Naive B cell (primary cell): ENCODE measurements at regions not wholly inside any gene's neighbourhood (a gene's known extent, or its start where the extent isn't known, plus 50 kb on each side); places are given as distances from the start of the nearest gene placed in this dataset.
A peak's percentile ranks its signal among the peaks of the same experiment; 100 is the strongest.

Source experiments
- ATAC-seq, 2 donors: fragments of 150-1000 bp; cut with Tn5 transposase; 2 replicates each; pipeline ENCODE4 v1.10.0; 2021; ENCODE audit warnings: low read depth in 2 of 2, mild to moderate bottlenecking in 2 of 2, moderate library complexity in 2 of 2
- DNase-seq: peaks from one replicate; pipeline ENCODE4 v3.0.0; 2022
- H3K27ac Mint-ChIP-seq, 6 donors: one replicate each; pipeline ENCODE4 v1.8.0; 2020 to 2022; ENCODE audit warnings: mild to moderate bottlenecking in 6 of 6, mixed read lengths in 6 of 6, moderate library complexity in 5 of 6, inconsistent platforms in 2 of 6
- H3K27me3 Mint-ChIP-seq, 3 donors: one replicate each; pipeline ENCODE4 v1.8.0; 2021 to 2022; ENCODE audit warnings: mixed read lengths in 3 of 3, mild to moderate bottlenecking in 1 of 3
- H3K36me3 Mint-ChIP-seq, 2 donors: one replicate each; pipeline ENCODE4 v1.8.0; 2020 to 2022; ENCODE audit warnings: mixed read lengths in 2 of 2, inconsistent platforms in 1 of 2, mild to moderate bottlenecking in 1 of 2
- H3K4me1 Mint-ChIP-seq, 3 donors: one replicate each; pipeline ENCODE4 v1.8.0; 2020 to 2022; ENCODE audit warnings: mixed read lengths in 3 of 3, inconsistent platforms in 1 of 3, mild to moderate bottlenecking in 1 of 3, moderate library complexity in 1 of 3
- H3K4me3 Mint-ChIP-seq, 8 donors: one replicate each; pipeline ENCODE4 v1.8.0; 2020 to 2022; ENCODE audit warnings: mild to moderate bottlenecking in 8 of 8, mixed read lengths in 8 of 8, moderate library complexity in 8 of 8, inconsistent platforms in 2 of 8
- H3K9me3 Mint-ChIP-seq, 7 donors: one replicate each; pipeline ENCODE4 v1.8.0; 2020 to 2022; ENCODE audit warnings: mixed read lengths in 7 of 7, mild to moderate bottlenecking in 5 of 7, inconsistent platforms in 2 of 7, moderate library complexity in 1 of 7

DNA sequence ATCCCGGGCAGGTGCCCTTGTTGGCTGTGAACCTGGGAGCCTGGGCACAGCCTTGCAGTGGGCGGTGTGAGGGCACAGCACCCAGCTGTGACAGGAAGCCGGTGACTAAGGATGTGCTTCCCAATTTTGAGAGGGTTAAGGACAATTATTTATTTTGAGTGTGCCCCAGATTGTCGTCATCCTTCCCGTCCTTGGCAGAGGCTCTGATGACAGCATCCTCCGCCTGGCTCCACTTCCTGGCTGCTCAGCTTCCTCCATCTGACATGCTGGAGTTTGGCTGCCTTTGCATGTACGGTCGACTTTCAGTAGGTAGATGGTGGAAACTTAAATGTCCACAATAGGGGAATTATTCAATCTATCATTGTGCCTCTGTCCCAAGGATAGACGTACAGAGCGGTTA is 282.4 kb upstream of the EEF2KMT start:
- no peak for DNase-seq
- no peaks in the 10 kb centered on the region for H3K36me3 Mint-ChIP-seq
- ATAC-seq = no peak
- no peaks in the 10 kb centered on the region for H3K4me1 Mint-ChIP-seq
- H3K9me3 Mint-ChIP-seq = peaks cover 0 to 15% (median 6%) of the 10 kb centered on the region in 7 donors
- no peak overlapping the region for H3K27ac Mint-ChIP-seq
- peaks cover 0 to 6% (median 0%) of the 10 kb centered on the region in 3 donors for H3K27me3 Mint-ChIP-seq
- H3K4me3 Mint-ChIP-seq = no peak overlapping the region

DNA sequence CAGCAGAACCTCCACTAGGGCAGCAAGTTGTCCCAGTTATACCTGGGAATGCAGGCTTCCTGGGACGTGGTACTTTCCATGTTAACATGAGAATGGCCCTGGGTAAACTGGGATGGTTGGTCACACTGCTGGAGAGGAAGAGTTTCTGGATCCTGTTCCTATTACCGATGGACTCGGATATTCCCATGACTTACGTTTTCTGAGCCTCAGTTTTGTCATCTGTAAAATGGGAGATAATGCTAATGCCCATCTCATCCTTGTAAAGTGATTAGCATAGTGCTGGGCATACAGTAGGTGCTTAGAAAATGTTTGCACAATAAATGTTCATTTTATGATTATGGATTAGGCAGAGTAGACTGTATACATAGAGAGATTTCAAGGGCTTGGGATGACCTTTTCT is 280.9 kb upstream of the EEF2KMT start:
- H3K27ac Mint-ChIP-seq = no peak overlapping the region
- DNase-seq (no peak), ATAC-seq (no peak)
- H3K4me1 Mint-ChIP-seq = no peaks in the 10 kb centered on the region
- no peaks in the 10 kb centered on the region for H3K36me3 Mint-ChIP-seq
- H3K27me3 Mint-ChIP-seq = peaks cover 0 to 11% (median 0%) of the 10 kb centered on the region in 3 donors
- peaks cover 0 to 4% (median 3%) of the 10 kb centered on the region in 7 donors for H3K9me3 Mint-ChIP-seq
- H3K4me3 Mint-ChIP-seq = no peak overlapping the region

DNA sequence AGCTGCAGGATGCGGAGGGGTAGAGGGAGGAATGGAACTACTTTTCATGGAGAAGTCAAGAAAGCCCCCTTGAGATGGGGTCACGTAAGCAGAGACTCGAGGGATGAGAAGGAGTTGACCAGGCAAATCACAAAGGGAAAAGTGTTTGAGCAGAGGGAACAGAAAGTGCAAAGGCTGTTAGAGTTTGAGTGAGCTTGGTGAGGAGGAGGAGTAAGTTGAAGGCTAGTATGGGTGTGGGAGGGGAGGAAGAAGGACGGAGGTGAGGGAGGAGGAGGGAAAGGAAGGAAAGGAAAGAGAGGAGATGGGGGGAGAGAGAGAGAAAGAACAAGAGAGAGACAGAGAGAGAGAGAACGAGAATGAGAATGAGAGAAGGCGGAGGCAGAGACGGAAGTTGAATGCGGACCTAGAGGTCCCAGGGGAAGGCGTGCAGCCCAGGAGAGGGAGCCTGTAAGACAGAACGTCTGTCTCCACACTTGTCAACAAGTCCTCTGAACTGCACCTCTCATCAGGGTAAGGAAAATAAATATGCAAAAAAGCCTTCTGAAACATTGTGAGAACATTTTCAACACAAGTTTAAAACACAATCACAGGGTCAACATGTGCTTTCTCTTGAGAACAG is 279.8 kb upstream of the EEF2KMT start:
- no peaks in the 10 kb centered on the region for H3K36me3 Mint-ChIP-seq
- H3K4me1 Mint-ChIP-seq = no peaks in the 10 kb centered on the region
- no peak for DNase-seq
- H3K4me3 Mint-ChIP-seq = peak overlapping the region in 1 of 8 donors; percentile 66
- ATAC-seq = no peak
- H3K27me3 Mint-ChIP-seq = peaks cover 0 to 11% (median 3%) of the 10 kb centered on the region in 3 donors
- H3K9me3 Mint-ChIP-seq = peaks cover 0 to 4% (median 0%) of the 10 kb centered on the region in 7 donors
- H3K27ac Mint-ChIP-seq = no peak overlapping the region

DNA sequence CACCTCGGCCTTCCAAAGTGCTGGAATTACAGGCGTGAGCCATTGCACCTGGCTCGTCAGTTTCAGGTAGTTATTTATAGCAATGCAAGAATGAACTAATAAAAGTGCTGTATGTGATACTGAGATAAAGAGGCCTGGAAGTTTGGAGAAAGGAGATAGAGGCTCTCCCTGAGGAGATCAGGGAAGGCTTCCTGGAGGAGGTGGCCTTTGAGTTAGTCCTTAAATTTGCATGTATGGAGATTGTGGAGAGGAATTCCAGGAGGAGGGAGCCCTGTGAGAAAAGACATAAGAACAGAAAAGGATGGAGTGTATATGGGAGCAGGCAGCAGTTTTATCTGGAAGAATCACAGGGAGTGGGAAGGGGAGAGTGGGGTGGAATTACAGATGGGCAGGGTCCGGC is 276.6 kb upstream of the EEF2KMT start:
- Mint-ChIP-seq H3K4me3 (no peak overlapping the region), H3K36me3 (no peaks in the 10 kb centered on the region), H3K9me3 (peaks cover 0 to 8% (median 0%) of the 10 kb centered on the region in 7 donors), H3K4me1 (no peaks in the 10 kb centered on the region), H3K27ac (no peak overlapping the region), H3K27me3 (peaks cover 0 to 11% (median 6%) of the 10 kb centered on the region in 3 donors)
- ATAC-seq (no peak), DNase-seq (no peak)

DNA sequence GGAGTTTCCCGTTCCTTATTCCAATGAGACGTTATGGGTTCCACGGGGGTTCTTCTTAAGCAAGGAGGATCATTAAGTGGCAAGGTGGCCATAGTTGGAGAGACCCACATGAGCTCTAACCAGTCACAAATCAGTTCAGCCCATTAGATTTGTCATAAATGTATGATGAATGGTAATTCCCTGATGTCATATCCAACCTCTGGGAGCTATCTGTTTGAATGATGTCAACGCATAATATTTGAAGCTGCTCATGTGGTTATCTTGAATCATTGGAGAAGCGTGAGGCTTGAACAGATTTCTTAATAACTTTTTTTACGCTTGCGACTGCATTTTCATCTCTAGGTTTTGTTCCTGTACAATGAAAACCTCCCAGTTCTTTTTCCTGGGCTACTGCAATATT is 270.4 kb upstream of the EEF2KMT start:
- Mint-ChIP-seq H3K9me3 (peaks cover 0 to 4% (median 0%) of the 10 kb centered on the region in 7 donors), H3K4me1 (no peaks in the 10 kb centered on the region), H3K27ac (no peak overlapping the region), H3K36me3 (no peaks in the 10 kb centered on the region), H3K4me3 (no peak overlapping the region), H3K27me3 (peaks cover 0 to 12% (median 0%) of the 10 kb centered on the region in 3 donors)
- ATAC-seq (no peak), DNase-seq (no peak)

DNA sequence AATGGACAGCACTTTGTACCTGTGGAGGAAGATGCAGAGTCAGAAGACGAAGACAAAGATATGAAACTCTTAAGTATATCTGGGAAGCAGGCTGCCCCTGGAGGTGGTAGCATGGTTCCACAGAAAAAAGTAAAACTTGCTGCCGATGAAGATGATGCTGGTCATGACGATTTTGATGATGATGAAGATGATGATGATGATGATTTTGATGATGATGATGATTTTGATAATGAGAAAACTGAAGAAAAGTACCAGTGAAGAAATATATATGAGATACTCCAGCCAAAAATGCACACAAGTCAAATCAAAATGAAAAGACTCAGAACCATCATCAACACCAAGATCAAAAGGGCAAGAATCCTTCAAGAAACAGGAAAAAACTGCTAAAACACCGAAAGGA is 268.5 kb upstream of the EEF2KMT start:
- DNase-seq (no peak), ATAC-seq (no peak)
- Mint-ChIP-seq H3K27me3 (peaks cover 0 to 7% (median 0%) of the 10 kb centered on the region in 3 donors), H3K36me3 (no peaks in the 10 kb centered on the region), H3K27ac (no peak overlapping the region), H3K4me3 (no peak overlapping the region), H3K4me1 (no peaks in the 10 kb centered on the region), H3K9me3 (peaks cover 0 to 4% (median 0%) of the 10 kb centered on the region in 7 donors)

DNA sequence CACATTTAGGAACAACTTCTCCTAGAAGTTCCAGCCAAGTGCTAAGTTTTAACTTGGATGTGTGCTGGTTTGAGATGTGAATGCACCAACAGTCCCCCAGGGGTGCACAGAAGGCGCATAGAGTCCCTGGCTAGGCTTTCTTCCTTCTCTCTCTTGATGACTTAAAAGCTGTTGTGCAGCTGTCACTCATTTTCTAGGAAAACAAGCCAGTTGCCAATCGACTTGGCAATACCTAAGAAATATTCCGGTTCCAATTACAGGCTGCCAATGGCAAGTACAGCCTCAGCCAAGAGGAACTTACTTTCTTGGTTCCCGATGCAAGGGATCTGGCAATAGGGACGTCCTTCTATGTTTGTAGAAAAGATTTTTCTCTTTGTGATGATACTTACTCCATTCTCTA is 266.6 kb upstream of the EEF2KMT start:
- H3K36me3 Mint-ChIP-seq = no peaks in the 10 kb centered on the region
- H3K27ac Mint-ChIP-seq = no peak overlapping the region
- no peak for ATAC-seq
- no peak for DNase-seq
- H3K27me3 Mint-ChIP-seq = peaks cover 0 to 7% (median 0%) of the 10 kb centered on the region in 3 donors
- no peaks in the 10 kb centered on the region for H3K4me1 Mint-ChIP-seq
- peaks cover 0 to 2% (median 0%) of the 10 kb centered on the region in 7 donors for H3K9me3 Mint-ChIP-seq
- no peak overlapping the region for H3K4me3 Mint-ChIP-seq

DNA sequence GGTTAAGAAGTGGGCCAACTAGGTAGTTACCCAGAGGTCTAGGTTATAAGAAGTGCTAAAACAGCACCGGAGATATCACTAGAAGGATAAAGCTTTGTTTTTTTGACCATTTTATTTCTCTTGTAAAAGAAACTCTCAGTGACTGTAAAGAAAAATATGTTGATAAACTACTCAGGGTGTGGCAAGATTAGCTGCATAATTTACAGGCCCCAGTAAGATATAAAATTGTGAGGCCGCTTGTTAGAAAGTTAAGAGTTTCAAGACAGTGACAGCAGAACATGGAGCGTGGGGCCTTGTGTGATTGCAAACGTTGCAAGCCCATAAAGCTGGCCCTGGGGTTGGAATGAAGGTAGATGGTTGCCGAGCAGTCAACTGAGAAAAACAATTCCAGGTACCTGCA is 263.7 kb upstream of the EEF2KMT start:
- DNase-seq = no peak
- H3K4me1 Mint-ChIP-seq = no peaks in the 10 kb centered on the region
- H3K9me3 Mint-ChIP-seq = no peaks in the 10 kb centered on the region
- no peak overlapping the region for H3K4me3 Mint-ChIP-seq
- ATAC-seq = no peak
- H3K27me3 Mint-ChIP-seq = peaks cover 0 to 7% (median 0%) of the 10 kb centered on the region in 3 donors
- no peak overlapping the region for H3K27ac Mint-ChIP-seq
- H3K36me3 Mint-ChIP-seq = no peaks in the 10 kb centered on the region

DNA sequence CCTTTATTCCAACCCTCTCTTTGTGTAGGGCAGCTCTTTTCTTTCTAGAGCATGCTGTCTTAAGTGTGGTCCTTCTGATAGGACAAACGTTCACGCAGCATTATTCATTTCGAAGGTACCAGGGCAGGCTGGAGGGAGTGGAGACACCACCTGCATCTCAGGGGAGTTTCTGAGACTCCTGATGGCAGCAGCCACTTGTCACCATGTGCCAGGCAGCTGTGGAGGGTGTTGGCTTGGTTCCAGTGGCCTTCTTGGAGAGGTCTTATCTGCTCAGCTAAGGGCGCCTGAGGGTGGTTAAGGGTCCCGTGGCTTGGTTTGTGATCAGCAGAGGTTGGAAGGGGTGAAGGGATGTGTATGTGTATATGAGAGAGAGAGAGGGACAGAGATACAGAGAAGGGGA is 257.1 kb upstream of the EEF2KMT start:
- ATAC-seq = no peak
- Mint-ChIP-seq H3K27me3 (peaks cover 0 to 7% (median 0%) of the 10 kb centered on the region in 3 donors), H3K27ac (no peak overlapping the region), H3K4me1 (no peaks in the 10 kb centered on the region), H3K9me3 (peaks cover 0 to 6% (median 0%) of the 10 kb centered on the region in 7 donors), H3K36me3 (no peaks in the 10 kb centered on the region), H3K4me3 (no peak overlapping the region)
- no peak for DNase-seq

DNA sequence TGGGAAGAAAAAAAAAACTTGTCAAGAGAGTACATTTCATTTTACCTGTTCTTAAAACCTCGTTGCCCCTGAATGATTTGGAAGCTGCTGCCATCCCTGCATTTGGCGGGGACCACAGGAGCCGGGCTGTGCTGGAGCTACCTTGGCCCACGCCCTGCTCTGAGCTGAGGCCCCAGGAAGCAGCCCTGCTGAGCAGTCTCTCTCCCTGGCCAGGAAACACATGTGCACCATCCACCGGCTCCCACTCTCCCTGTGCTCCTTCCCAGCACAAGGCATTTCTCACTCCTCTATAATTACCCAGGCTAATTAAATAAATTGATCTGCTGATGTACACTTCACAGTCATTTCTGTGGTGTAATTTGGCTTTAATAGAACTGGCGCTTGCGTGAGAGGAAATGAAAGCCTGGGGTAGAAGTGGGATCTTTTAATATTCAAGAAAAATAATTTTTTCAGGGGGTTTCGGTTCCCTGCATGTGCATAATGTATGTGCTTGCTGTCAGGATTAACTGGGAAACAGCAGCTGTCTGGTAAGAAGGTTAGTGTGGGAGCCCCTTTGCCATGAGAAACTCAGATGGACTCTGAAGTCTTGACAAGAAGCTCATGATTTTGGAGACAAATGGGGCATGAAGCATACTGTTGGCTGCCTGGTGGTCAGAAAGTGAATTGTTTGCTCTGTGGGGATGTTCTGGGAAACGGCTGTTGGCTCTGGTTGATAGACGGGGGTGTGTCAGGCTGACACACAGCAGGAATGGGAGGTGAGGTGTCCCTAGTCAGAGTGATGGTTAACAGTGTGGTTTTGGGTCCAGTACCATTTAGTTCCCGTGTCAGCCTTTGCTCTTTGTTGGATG is 252.3 kb upstream of the EEF2KMT start:
- no peak overlapping the region for H3K27ac Mint-ChIP-seq
- H3K4me1 Mint-ChIP-seq = no peaks in the 10 kb centered on the region
- ATAC-seq = no peak
- no peaks in the 10 kb centered on the region for H3K36me3 Mint-ChIP-seq
- peaks cover 0 to 11% (median 2%) of the 10 kb centered on the region in 7 donors for H3K9me3 Mint-ChIP-seq
- DNase-seq = no peak
- no peak overlapping the region for H3K4me3 Mint-ChIP-seq
- H3K27me3 Mint-ChIP-seq = peaks cover 0 to 16% (median 0%) of the 10 kb centered on the region in 3 donors

DNA sequence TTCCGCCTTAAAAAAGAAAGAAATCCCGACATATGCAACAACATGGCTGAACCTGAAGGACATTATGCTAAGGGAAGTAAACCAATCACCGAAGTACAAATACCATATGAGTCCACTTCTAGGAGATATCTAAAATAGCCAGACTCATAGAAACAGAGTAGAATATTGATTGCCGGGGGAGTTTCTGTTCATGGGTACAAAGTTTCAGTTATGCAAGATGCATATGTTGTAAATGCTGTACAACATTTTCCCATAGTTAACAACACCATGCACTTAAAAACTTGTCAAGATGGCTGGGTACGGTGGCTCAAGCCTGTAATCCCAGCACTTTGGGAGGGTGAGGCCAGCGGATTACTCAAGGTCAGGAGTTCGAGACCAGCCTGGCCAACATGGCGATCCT is 251.5 kb upstream of the EEF2KMT start:
- DNase-seq (no peak), ATAC-seq (no peak)
- peaks cover 0 to 16% (median 3%) of the 10 kb centered on the region in 3 donors for H3K27me3 Mint-ChIP-seq
- no peak overlapping the region for H3K27ac Mint-ChIP-seq
- no peaks in the 10 kb centered on the region for H3K36me3 Mint-ChIP-seq
- H3K4me1 Mint-ChIP-seq = no peaks in the 10 kb centered on the region
- H3K9me3 Mint-ChIP-seq = peaks cover 0 to 11% (median 3%) of the 10 kb centered on the region in 7 donors
- no peak overlapping the region for H3K4me3 Mint-ChIP-seq

DNA sequence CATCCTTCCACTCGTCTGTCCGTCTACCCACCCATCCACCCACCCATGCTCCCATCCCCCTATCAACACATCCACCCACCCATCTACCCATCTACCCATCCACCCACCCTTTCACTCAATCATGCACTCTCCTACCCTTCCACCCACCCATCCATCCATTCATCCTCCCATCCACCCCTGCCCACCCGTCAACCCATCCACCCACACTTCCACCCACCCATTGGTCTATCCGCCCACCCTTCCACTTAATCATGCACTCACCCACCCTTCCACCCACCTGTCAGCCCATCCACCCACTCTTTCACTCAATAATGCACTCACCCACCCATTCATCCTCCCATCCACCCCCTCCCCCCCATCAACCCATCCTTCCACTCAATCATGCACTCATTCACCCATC is 250.0 kb upstream of the EEF2KMT start:
- Mint-ChIP-seq H3K4me1 (no peaks in the 10 kb centered on the region), H3K4me3 (no peak overlapping the region), H3K9me3 (peaks cover 0 to 11% (median 4%) of the 10 kb centered on the region in 7 donors), H3K27me3 (peaks cover 0 to 16% (median 5%) of the 10 kb centered on the region in 3 donors), H3K27ac (no peak overlapping the region), H3K36me3 (no peaks in the 10 kb centered on the region)
- DNase-seq (no peak), ATAC-seq (no peak)

DNA sequence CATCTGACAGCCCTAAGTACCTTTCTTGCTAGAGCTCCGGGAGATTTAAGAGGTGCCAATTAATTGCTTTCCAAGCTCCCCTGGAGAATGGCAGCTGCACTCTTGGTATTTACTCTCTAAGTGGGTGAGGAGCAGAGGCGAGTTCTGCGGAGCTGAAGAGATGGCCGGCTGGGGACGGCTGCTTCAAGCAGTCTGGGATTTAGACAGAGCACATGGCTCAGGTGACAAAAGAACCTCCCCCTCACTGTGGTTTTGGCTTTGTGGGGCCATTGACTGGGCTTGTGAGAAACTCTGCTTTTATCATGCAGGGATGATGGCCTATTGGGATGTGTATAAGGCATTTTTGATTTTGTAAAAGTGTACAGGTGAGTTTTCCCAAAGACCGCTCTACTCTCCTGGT is 239.3 kb upstream of the EEF2KMT start:
- Mint-ChIP-seq H3K9me3 (peaks cover 0 to 13% (median 0%) of the 10 kb centered on the region in 7 donors), H3K27me3 (peaks cover 0 to 16% (median 15%) of the 10 kb centered on the region in 3 donors), H3K36me3 (no peaks in the 10 kb centered on the region), H3K27ac (no peak overlapping the region), H3K4me1 (no peaks in the 10 kb centered on the region), H3K4me3 (no peak overlapping the region)
- DNase-seq (no peak), ATAC-seq (no peak)

DNA sequence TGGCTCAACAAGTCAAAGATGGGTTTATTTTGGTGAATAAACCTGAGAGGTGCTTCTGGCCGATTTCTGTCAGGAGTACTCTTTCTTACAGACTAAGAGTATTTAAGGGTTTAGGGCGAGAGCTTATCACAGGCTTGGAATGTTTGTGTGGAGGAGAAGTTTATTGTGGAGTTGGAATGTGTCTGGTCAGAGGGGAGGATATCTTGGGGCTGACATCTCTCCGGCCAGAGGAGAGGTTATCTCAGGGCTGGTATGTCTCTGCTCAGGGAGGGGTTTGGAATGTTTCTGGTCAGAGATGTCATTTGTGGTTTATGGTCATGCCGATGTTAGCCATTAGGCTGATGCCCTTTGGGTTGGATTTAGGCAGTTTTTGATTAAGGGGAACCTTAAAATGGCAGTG is 236.4 kb upstream of the EEF2KMT start:
- no peak for DNase-seq
- Mint-ChIP-seq H3K4me3 (no peak overlapping the region), H3K27me3 (peaks cover 0 to 2% (median 0%) of the 10 kb centered on the region in 3 donors), H3K27ac (no peak overlapping the region), H3K4me1 (no peaks in the 10 kb centered on the region), H3K9me3 (peaks cover 0 to 12% (median 7%) of the 10 kb centered on the region in 7 donors), H3K36me3 (no peaks in the 10 kb centered on the region)
- ATAC-seq = no peak
